AG08395 (cell line): ENCODE measurements at regions not wholly inside any gene's neighbourhood (a gene's known extent, or its start where the extent isn't known, plus 50 kb on each side); places are given as distances from the start of the nearest gene placed in this dataset.

Experiments
- DNase-seq: peaks from one replicate; pipeline ENCODE4 v3.0.0; 2012; ENCODE audit warnings: mixed read lengths, low spot score

DNA sequence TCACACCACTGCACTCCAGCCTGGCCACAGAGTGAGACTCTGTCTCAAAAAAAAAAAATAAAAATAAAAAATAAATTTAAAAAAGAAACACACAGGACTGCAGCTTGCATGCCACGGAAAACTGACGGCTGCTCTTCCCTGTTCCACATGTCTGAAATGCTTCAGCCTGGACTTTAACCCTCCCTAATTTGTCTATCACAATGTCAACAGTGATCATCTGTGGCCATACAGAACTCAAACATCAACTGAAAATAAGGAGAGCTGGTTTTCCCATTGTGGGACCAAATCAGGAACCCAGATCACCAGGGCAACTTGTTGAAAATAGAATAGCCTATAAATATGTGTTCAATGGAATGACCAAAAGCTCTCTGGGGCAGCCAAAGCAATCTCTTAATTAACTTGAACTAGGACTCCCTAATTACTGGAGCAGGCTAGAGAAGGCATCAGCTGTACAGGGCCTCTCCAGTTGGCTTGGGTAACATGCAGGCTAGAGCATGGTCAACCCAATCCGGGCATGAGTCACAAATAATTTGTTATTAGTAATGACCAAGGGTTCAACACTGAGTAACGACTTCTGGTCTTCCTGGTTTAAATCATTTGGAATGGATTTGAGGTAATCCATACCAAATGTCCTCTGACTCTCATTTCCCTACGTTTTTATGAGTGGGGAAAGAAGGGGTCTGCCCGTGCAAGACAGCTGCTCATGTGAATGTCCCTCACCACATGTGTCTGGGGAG is 62.7 kb upstream of the KAZN start:
- DNase-seq = no peak

- no peak for DNase-seq
These were observed 60.1 kb upstream of the KAZN start for GRCh38 chr1:14538335-14538734.

DNA sequence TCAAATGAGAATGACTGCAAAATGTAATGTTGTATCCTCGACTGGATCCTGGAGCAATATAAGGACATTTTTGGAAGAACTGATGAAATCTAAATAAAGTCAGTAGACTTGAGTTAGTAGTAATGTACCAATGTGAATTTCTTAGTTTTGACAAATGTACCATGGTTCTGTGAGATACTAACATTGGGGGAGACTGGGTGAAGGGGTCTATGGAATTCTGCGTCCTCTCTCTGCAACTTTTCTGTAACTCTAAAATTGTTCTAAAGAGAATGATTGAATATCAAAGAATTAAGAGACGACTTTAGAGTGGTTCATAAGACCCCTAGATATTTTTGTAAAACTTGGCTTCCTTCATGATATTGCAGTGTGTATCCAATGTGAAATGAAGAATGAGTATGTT is 59.2 kb upstream of the KAZN start:
- DNase-seq = no peak

GRCh38 chr1:14539953-14540563 is 58.4 kb upstream of the KAZN start:
- DNase-seq = no peak

DNA sequence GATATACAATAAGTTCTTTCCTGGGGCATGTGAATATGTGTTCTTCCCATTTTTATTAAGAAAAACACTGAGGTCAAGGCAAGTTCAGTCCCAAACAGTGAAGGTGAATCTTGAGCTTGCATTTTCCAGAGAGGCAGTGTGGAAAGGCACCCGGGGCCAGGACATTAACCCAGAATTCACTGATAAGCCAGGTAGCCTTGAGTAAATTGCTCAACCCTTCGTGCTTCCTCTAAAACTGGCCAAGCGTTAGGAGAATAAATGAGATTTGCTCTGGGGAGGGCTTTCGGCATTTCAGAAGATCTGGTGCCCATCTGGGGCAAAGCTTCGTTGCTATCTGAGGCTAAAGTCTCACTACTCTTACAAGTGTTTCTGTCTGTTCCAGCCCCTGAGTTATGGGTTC is 57.1 kb upstream of the KAZN start:
- DNase-seq = no peak

- DNase-seq = peak; percentile 53
These were observed 55.2 kb upstream of the KAZN start for GRCh38 chr1:14543191-14543840.

- no peak for DNase-seq
These were observed 54.2 kb upstream of the KAZN start for GRCh38 chr1:14544319-14544718.

DNA sequence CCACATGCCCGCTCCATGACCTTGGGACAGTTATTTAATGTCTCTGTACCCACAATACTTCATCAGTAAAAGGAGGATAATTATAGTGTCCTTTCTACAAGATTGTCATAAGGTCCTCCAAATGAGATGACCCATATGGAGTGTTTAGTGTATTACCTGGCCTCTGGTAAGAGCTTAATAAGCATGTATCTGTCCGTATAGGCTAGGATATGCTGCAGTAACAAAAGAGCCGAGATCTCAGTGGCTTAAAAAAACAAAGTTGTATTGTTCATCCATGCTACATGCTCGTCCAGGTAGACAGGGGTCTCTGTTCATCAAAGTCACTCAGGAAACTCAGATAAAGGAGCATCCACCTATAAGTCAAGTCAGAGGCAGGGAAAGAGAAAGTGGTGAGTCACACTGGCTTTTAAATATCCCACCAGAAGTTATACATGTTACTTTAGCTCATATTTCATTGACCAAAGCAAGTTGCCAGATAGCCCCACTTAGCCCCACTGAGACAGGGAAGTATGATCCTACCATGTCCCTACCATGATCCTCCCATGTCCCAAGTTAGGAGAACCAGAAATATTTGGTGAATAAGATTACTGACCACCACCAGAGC is 53.0 kb upstream of the KAZN start:
- no peak for DNase-seq

GRCh38 chr1:14546416-14546815 is 52.1 kb upstream of the KAZN start:
- no peak for DNase-seq
